Panc1 (cell line): ENCODE measurements at regions not wholly inside any gene's neighbourhood (a gene's known extent, or its start where the extent isn't known, plus 50 kb on each side); places are given as distances from the start of the nearest gene placed in this dataset.

ENCODE experiments used
- ATAC-seq: fragments of 200-7000 bp; cut with Tn5 transposase; 2 replicates; pipeline ENCODE4 v1.9.1; 2020; ENCODE audit warnings: mild to moderate bottlenecking, moderate library complexity
- BruUV-seq: library from RNA; stranded (reverse); fragments of 400-500 nt; replicated peaks from 2 replicates; lab custom pipeline; 2021; lab: Mats Ljungman, UMichigan
- CTCF ChIA-PET: fragments of 300-600 bp; sonication (Branson Sonifier 250); formaldehyde crosslinking; loops from one replicate; lab custom pipeline; 2022; ENCODE audit warnings: antibody characterized with exemption; lab: Charles Lee
- POLR2A ChIA-PET: fragments of 300-600 bp; sonication (Branson Sonifier 250); formaldehyde crosslinking; loops from one replicate; lab custom pipeline; 2022; ENCODE audit warnings: antibody characterized with exemption; lab: Charles Lee
- DNase-seq: peaks from one replicate; pipeline ENCODE4 v3.0.0-alpha.2; 2010; ENCODE audit warnings: low read depth, low spot score
- H3K27ac ChIP-seq: 2 replicates; pipeline ENCODE4 v1.5.1; 2011; ENCODE audit warnings: mild to moderate bottlenecking, low read length, inconsistent platforms
- H3K27me3 ChIP-seq: fragments of 200-500 bp; sonication (Bioruptor generic); 2 replicates; pipeline ENCODE4 v1.6.0; 2014; ENCODE audit warnings: low read length, inconsistent platforms; ENCODE audit not compliant: control insufficient read depth, insufficient read depth
- H3K36me3 ChIP-seq: fragments of 200-500 bp; sonication (Bioruptor generic); 2 replicates; pipeline ENCODE4 v1.5.1; 2014; ENCODE audit warnings: inconsistent platforms, mild to moderate bottlenecking, low read length, moderate library complexity; ENCODE audit not compliant: control insufficient read depth, insufficient read depth
- H3K4me1 ChIP-seq: 2 replicates; pipeline ENCODE4 v1.5.1; 2011; ENCODE audit warnings: inconsistent platforms, mild to moderate bottlenecking, low read length, moderate library complexity; ENCODE audit not compliant: control insufficient read depth, insufficient read depth
- H3K4me3 ChIP-seq, 2 experiments: 2 replicates each; pipeline ENCODE4 v1.5.1; 2011 to 2012; ENCODE audit warnings: low read depth in 2 of 2, low read length in 2 of 2, mild to moderate bottlenecking in 2 of 2, inconsistent platforms in 1 of 2, moderate library complexity in 1 of 2
- H3K9me3 ChIP-seq: fragments of 200-500 bp; sonication (Bioruptor generic); 2 replicates; pipeline ENCODE4 v1.5.1; 2014; ENCODE audit warnings: low read depth, mild to moderate bottlenecking, inconsistent platforms, low read length, moderate library complexity; ENCODE audit not compliant: control insufficient read depth, insufficient read depth
- POLR2AphosphoS5 ChIP-seq: IDR thresholded peaks from 2 replicates; pipeline ENCODE4 v1.6.1; 2012; ENCODE audit warnings: mild to moderate bottlenecking, low read depth, low read length, moderate library complexity
- SIN3A ChIP-seq: IDR thresholded peaks from 2 replicates; pipeline ENCODE4 v1.6.1; 2012; ENCODE audit warnings: low read depth, mild to moderate bottlenecking, low read length, moderate library complexity, borderline replicate concordance; ENCODE audit not compliant: insufficient read depth
- TCF7L2 ChIP-seq: IDR thresholded peaks from 2 replicates; pipeline ENCODE4 v1.6.1; 2011; ENCODE audit warnings: mild to moderate bottlenecking, low read depth, low read length, inconsistent platforms
- in situ Hi-C: cut with HindIII; loops from 2 replicates; pipeline ENCODE4 v1.10.0; 2016; ENCODE audit warnings: low sequenced_read_pairs, low pct_unique_long_range_greater_than_20kb
- intact Hi-C: fragments of 100-400 bp; cut with micrococcal nuclease; formaldehyde crosslinking; loops from one replicate; pipeline ENCODE4 v1.10.0; 2022; ENCODE audit not compliant: unreplicated experiment
- TF ChIP-seq, protein P1 (sequence below), 2 experiments: IDR thresholded peaks; 2 replicates each; pipeline ENCODE4 v1.6.1; 2011 to 2012; ENCODE audit warnings: low read depth in 2 of 2, control low read depth in 1 of 2, low read length in 1 of 2, mild to moderate bottlenecking in 1 of 2, moderate library complexity in 1 of 2; ENCODE audit not compliant: insufficient read depth in 1 of 2
- TF ChIP-seq, protein P2 (sequence below): fragments of 450-650 bp; IDR thresholded peaks from 2 replicates; pipeline ENCODE4 v1.5.1; 2017; ENCODE audit warnings: mild to moderate bottlenecking

DNA sequence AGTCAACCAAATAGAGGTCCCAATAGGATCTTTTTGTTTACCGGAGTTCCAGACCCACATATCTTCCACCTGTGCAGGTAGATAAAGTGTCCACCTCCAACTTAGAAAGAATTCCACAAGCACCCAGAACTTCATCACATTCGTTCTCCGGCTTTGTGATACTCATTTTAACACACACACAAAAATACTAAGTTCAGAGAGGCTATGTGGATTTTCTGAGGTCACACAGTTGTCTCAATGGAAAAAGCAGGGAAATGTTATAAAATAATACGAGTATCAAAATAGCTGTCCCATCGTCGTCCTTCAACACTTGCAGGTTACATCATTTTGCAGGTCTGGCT, 137.5 kb downstream of the TMCO5A start:
- no TSS peak for BruUV-seq
- Histone ChIP-seq H3K27ac (no peak overlapping the region), H3K9me3 (no peaks in the 10 kb centered on the region), H3K4me3 (peak overlapping the region in 1 of 2 experiments; percentile 69; a peak in 2 of 4 replicates), H3K36me3 (no peaks in the 10 kb centered on the region), H3K27me3 (no peaks in the 10 kb centered on the region), H3K4me1 (peaks cover 6% of the 10 kb centered on the region; the same call in 1 of the 2 replicates)
- no peak for ATAC-seq
- TF ChIP-seq, protein P1, sequence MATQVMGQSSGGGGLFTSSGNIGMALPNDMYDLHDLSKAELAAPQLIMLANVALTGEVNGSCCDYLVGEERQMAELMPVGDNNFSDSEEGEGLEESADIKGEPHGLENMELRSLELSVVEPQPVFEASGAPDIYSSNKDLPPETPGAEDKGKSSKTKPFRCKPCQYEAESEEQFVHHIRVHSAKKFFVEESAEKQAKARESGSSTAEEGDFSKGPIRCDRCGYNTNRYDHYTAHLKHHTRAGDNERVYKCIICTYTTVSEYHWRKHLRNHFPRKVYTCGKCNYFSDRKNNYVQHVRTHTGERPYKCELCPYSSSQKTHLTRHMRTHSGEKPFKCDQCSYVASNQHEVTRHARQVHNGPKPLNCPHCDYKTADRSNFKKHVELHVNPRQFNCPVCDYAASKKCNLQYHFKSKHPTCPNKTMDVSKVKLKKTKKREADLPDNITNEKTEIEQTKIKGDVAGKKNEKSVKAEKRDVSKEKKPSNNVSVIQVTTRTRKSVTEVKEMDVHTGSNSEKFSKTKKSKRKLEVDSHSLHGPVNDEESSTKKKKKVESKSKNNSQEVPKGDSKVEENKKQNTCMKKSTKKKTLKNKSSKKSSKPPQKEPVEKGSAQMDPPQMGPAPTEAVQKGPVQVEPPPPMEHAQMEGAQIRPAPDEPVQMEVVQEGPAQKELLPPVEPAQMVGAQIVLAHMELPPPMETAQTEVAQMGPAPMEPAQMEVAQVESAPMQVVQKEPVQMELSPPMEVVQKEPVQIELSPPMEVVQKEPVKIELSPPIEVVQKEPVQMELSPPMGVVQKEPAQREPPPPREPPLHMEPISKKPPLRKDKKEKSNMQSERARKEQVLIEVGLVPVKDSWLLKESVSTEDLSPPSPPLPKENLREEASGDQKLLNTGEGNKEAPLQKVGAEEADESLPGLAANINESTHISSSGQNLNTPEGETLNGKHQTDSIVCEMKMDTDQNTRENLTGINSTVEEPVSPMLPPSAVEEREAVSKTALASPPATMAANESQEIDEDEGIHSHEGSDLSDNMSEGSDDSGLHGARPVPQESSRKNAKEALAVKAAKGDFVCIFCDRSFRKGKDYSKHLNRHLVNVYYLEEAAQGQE (IDR thresholded peaks at IDR 0.05; ENCODE audit: insufficient read depth in 1 of 2, low read depth in 2 of 2, low read length in 1 of 2) = no peak
- TF ChIP-seq POLR2AphosphoS5 (no peak), TCF7L2 (no peak), SIN3A (no peak)
- TF ChIP-seq, protein P2, sequence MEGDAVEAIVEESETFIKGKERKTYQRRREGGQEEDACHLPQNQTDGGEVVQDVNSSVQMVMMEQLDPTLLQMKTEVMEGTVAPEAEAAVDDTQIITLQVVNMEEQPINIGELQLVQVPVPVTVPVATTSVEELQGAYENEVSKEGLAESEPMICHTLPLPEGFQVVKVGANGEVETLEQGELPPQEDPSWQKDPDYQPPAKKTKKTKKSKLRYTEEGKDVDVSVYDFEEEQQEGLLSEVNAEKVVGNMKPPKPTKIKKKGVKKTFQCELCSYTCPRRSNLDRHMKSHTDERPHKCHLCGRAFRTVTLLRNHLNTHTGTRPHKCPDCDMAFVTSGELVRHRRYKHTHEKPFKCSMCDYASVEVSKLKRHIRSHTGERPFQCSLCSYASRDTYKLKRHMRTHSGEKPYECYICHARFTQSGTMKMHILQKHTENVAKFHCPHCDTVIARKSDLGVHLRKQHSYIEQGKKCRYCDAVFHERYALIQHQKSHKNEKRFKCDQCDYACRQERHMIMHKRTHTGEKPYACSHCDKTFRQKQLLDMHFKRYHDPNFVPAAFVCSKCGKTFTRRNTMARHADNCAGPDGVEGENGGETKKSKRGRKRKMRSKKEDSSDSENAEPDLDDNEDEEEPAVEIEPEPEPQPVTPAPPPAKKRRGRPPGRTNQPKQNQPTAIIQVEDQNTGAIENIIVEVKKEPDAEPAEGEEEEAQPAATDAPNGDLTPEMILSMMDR = no peak
- in situ Hi-C loops (no loop called here), intact Hi-C loops (no loop called here)
- ChIA-PET POLR2A (no interaction called here), CTCF (no interaction called here)
- DNase-seq = no peak

DNA sequence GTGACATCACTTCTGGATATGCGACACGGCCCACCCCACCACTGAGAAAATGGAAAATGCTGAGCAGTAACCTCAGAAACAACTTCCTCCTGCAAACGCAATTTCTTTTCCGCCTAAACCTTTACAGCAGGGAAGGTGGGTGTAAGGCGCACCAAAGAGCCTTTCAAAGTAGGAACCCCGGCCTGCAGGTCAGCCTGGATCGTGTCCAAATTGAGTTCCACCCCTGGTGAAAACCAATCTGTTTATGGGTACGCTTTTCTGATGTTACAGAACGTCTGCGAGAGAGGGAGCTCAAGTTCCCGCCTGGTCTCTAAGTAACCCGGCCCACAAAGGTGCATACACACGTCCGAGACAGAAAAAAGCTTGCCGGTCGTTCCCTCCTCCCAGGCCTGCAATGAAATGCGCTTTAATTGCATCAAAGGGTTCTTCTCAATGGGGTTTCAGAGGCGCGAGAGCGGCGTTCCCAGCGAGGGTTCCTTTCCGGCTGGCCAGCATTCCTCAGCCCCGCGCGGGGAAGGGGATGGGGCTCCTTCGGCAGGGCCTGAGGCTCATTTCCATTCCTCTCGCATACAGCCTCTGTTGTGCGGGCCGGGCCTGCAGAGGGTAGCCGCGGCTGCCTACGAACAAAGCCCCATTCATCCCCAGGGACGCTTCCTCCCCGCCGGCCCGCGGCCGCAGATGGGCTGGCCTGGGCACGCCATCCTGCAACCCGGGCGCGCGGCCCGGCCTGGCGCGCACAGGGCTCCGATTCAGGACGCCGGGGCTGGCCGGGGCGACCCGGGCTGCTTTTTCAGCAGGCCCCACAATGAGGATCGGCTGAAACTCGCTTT, 138.1 kb downstream of the TMCO5A start:
- H3K9me3 ChIP-seq = no peaks in the 10 kb centered on the region
- BruUV-seq = no TSS peak
- peak overlapping the region; percentile 65 for H3K27ac ChIP-seq
- intact Hi-C loops (no loop called here), in situ Hi-C loops (no loop called here)
- no peak for DNase-seq
- peaks cover 6% of the 10 kb centered on the region; the same call in 1 of the 2 replicates for H3K4me1 ChIP-seq
- ChIA-PET CTCF (no interaction called here), POLR2A (no interaction called here)
- no peaks in the 10 kb centered on the region for H3K27me3 ChIP-seq
- ATAC-seq = peak; percentile 93
- peak overlapping the region; percentile 60 to 69 for H3K4me3 ChIP-seq
- TF ChIP-seq TCF7L2 (0 out of 2 replicates have a peak, but pooled peaks have one; percentile 41), POLR2AphosphoS5 (no peak), SIN3A (no peak)
- TF ChIP-seq, protein P2 = peak; percentile 57
- TF ChIP-seq, protein P1 (IDR thresholded peaks at IDR 0.05; ENCODE audit: insufficient read depth in 1 of 2, low read depth in 2 of 2, low read length in 1 of 2) = no peak
- no peaks in the 10 kb centered on the region for H3K36me3 ChIP-seq
